Astrocyte (in vitro differentiated cells and primary cell): ENCODE measurements at regions not wholly inside any gene's neighbourhood (a gene's known extent, or its start where the extent isn't known, plus 50 kb on each side); places are given as distances from the start of the nearest gene placed in this dataset.

Experiments
- EZH2 ChIP-seq: IDR thresholded peaks from 2 replicates; pipeline ENCODE4 v1.6.1; 2012; ENCODE audit warnings: mild to moderate bottlenecking, low read length, inconsistent platforms; ENCODE audit not compliant: insufficient read depth
- TF ChIP-seq, protein P1 (sequence below): IDR thresholded peaks from 2 replicates; pipeline ENCODE4 v1.5.1; 2011; ENCODE audit warnings: low read depth, mild to moderate bottlenecking, inconsistent platforms, low read length, moderate library complexity; ENCODE audit not compliant: insufficient read depth

DNA sequence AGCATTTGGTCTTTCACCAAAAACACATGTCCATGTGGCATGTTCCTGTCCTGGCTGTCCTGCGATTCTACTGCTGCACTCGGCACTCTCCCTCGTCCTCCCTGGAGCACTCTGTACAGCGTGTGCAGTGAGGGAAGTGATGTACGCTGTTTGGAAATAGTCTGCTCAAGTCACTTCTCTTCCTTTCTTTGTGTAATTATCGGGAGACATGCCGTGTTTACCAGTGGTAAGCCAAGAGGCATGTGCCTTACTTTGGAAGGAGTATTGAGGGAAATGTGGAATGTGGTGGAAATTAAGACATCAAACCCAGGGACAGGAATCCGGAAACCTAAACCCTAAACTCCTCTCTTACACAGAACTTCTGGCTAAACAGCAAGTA, 268.5 kb upstream of the FOXQ1 start:
- TF ChIP-seq, protein P1, sequence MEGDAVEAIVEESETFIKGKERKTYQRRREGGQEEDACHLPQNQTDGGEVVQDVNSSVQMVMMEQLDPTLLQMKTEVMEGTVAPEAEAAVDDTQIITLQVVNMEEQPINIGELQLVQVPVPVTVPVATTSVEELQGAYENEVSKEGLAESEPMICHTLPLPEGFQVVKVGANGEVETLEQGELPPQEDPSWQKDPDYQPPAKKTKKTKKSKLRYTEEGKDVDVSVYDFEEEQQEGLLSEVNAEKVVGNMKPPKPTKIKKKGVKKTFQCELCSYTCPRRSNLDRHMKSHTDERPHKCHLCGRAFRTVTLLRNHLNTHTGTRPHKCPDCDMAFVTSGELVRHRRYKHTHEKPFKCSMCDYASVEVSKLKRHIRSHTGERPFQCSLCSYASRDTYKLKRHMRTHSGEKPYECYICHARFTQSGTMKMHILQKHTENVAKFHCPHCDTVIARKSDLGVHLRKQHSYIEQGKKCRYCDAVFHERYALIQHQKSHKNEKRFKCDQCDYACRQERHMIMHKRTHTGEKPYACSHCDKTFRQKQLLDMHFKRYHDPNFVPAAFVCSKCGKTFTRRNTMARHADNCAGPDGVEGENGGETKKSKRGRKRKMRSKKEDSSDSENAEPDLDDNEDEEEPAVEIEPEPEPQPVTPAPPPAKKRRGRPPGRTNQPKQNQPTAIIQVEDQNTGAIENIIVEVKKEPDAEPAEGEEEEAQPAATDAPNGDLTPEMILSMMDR: no peak
- TF ChIP-seq EZH2: no peak
